HG02970 (cell line): ENCODE measurements at regions not wholly inside any gene's neighbourhood (a gene's known extent, or its start where the extent isn't known, plus 50 kb on each side); places are given as distances from the start of the nearest gene placed in this dataset.

ENCODE experiments used
- ATAC-seq: cut with Tn5 transposase; IDR thresholded peaks from one replicate; pipeline ENCODE4 v1.9.1; 2021; ENCODE audit warnings: mild to moderate bottlenecking, moderate library complexity, moderate number of reproducible peaks; ENCODE audit not compliant: unreplicated experiment, low FRiP score

- no peak for ATAC-seq
Observed at GRCh38 chr2:30310371-30310770, 79.0 kb downstream of the LBH start.

- ATAC-seq, result no peak
Observed at GRCh38 chr2:30310955-30311354, 79.6 kb downstream of the LBH start.

- ATAC-seq, result no peak
Observed at GRCh38 chr2:30311711-30312110, 80.4 kb downstream of the LBH start.

GRCh38 chr2:30312916-30313315 lies 81.6 kb downstream of the LBH start:
- ATAC-seq, result no peak

GRCh38 chr2:30314981-30315380 lies 83.6 kb downstream of the LBH start:
- no peak for ATAC-seq

- ATAC-seq, result no peak
Observed at GRCh38 chr2:30315391-30316063, 84.2 kb downstream of the LBH start.

- ATAC-seq, result no peak
Observed at GRCh38 chr2:30316408-30316807, 85.1 kb downstream of the LBH start.

- ATAC-seq, result no peak
Observed at GRCh38 chr2:30318987-30319782, 87.9 kb downstream of the LBH start.

- ATAC-seq, result no peak
Observed at GRCh38 chr2:30321466-30321865, 90.1 kb downstream of the LBH start.

GRCh38 chr2:30323499-30323898 lies 92.2 kb downstream of the LBH start:
- ATAC-seq, result no peak

GRCh38 chr2:30324245-30324908 lies 93.0 kb downstream of the LBH start:
- ATAC-seq, result no peak

- ATAC-seq, result no peak
Observed at GRCh38 chr2:30325600-30326328, 94.4 kb downstream of the LBH start.

GRCh38 chr2:30326497-30326896 lies 95.2 kb downstream of the LBH start:
- ATAC-seq, result no peak

GRCh38 chr2:30331038-30331437 lies 99.7 kb downstream of the LBH start:
- no peak for ATAC-seq

GRCh38 chr2:30331869-30332268 lies 100.5 kb downstream of the LBH start:
- ATAC-seq, result no peak

GRCh38 chr2:30332791-30333453 lies 101.6 kb downstream of the LBH start:
- ATAC-seq, result no peak

- no peak for ATAC-seq
Observed at GRCh38 chr2:30334762-30335363, 103.5 kb downstream of the LBH start.

- ATAC-seq, result no peak
Observed at GRCh38 chr2:30336084-30336483, 104.8 kb downstream of the LBH start.

GRCh38 chr2:30336978-30337841 lies 105.9 kb downstream of the LBH start:
- ATAC-seq, result peak; percentile 78
